Naive thymus-derived CD4-positive, alpha-beta T cell (primary cell): ENCODE measurements at regions not wholly inside any gene's neighbourhood (a gene's known extent, or its start where the extent isn't known, plus 50 kb on each side); places are given as distances from the start of the nearest gene placed in this dataset.

ENCODE experiments used
- ATAC-seq: fragments of 150-1000 bp; cut with Tn5 transposase; 2 replicates; pipeline ENCODE4 v1.10.0; 2021; ENCODE audit warnings: mild to moderate bottlenecking, moderate library complexity
- CTCF ChIA-PET: fragments of 350-600 bp; sonication (Branson Sonifier 250); formaldehyde crosslinking; loops from one replicate; lab custom pipeline; 2021; ENCODE audit warnings: antibody characterized with exemption; lab: Charles Lee
- POLR2A ChIA-PET: fragments of 350-600 bp; sonication (Branson Sonifier 250); formaldehyde crosslinking; loops from one replicate; lab custom pipeline; 2021; ENCODE audit warnings: antibody characterized with exemption, inconsistent platforms; lab: Charles Lee
- DNase-seq, 9 donors: peaks; one replicate each; pipeline versions ENCODE4 v3.0.0 to v3.0.0-alpha.2; 2020 to 2022; ENCODE audit warnings: mixed read lengths in 1 of 9
- H3K27ac ChIP-seq: one replicate; pipeline ENCODE4 v1.7.0; 2013; ENCODE audit warnings: mild to moderate bottlenecking, low read depth, low read length, moderate library complexity
- H3K27me3 ChIP-seq, 2 donors: one replicate each; pipeline ENCODE4 v1.7.0; 2013; ENCODE audit warnings: low read length in 2 of 2, mild to moderate bottlenecking in 2 of 2, moderate library complexity in 2 of 2; ENCODE audit not compliant: control insufficient read depth in 2 of 2, insufficient read depth in 2 of 2
- H3K36me3 ChIP-seq, 3 experiments: 1 replicate in 2 of 3; 2 replicates in 1 of 3; pipeline ENCODE4 v1.7.0; 2013; ENCODE audit warnings: low read length in 3 of 3, mild to moderate bottlenecking in 3 of 3, moderate library complexity in 1 of 3; ENCODE audit not compliant: insufficient read depth in 3 of 3, control insufficient read depth in 2 of 3
- H3K4me1 ChIP-seq, 2 donors: one replicate each; pipeline ENCODE4 v1.7.0; 2013; ENCODE audit warnings: low read length in 2 of 2, mild to moderate bottlenecking in 2 of 2, moderate library complexity in 1 of 2; ENCODE audit not compliant: control insufficient read depth in 2 of 2, insufficient read depth in 2 of 2
- H3K4me3 ChIP-seq: 2 replicates; pipeline ENCODE4 v1.7.0; 2013; ENCODE audit warnings: mild to moderate bottlenecking, low read length
- H3K9me3 ChIP-seq, 3 experiments: 1 replicate in 2 of 3; 2 replicates in 1 of 3; pipeline ENCODE4 v1.7.0; 2013; ENCODE audit warnings: low read length in 3 of 3; ENCODE audit not compliant: control insufficient read depth in 2 of 3
- H3K27ac Mint-ChIP-seq, 9 donors: one replicate each; pipeline ENCODE4 v1.8.0; 2020 to 2022; ENCODE audit warnings: mixed read lengths in 9 of 9, mild to moderate bottlenecking in 8 of 9, moderate library complexity in 5 of 9, inconsistent platforms in 2 of 9
- H3K27me3 Mint-ChIP-seq, 5 donors: one replicate each; pipeline ENCODE4 v1.8.0; 2021 to 2022; ENCODE audit warnings: mixed read lengths in 5 of 5, mild to moderate bottlenecking in 1 of 5
- H3K36me3 Mint-ChIP-seq, 5 donors: one replicate each; pipeline ENCODE4 v1.8.0; 2020 to 2022; ENCODE audit warnings: mixed read lengths in 5 of 5, mild to moderate bottlenecking in 3 of 5, inconsistent platforms in 1 of 5
- H3K4me1 Mint-ChIP-seq, 7 donors: one replicate each; pipeline ENCODE4 v1.8.0; 2020 to 2022; ENCODE audit warnings: mixed read lengths in 7 of 7, mild to moderate bottlenecking in 3 of 7, inconsistent platforms in 1 of 7
- H3K4me3 Mint-ChIP-seq, 10 donors: one replicate each; pipeline ENCODE4 v1.8.0; 2020 to 2022; ENCODE audit warnings: mild to moderate bottlenecking in 10 of 10, mixed read lengths in 10 of 10, moderate library complexity in 6 of 10, inconsistent platforms in 2 of 10
- H3K9me3 Mint-ChIP-seq, 11 donors: one replicate each; pipeline ENCODE4 v1.8.0; 2020 to 2022; ENCODE audit warnings: mixed read lengths in 11 of 11, mild to moderate bottlenecking in 4 of 11, inconsistent platforms in 1 of 11, moderate library complexity in 1 of 11
- intact Hi-C, 2 donors: fragments of 100-400 bp; cut with micrococcal nuclease; formaldehyde crosslinking; loops; one replicate each; pipeline ENCODE4 v1.15.1; 2023

- Histone ChIP-seq H3K27me3 (no peaks in the 10 kb centered on the region), H3K36me3 (no peaks in the 10 kb centered on the region), H3K4me3 (no peak overlapping the region), H3K9me3 (no peaks in the 10 kb centered on the region), H3K4me1 (no peaks in the 10 kb centered on the region), H3K27ac (no peak overlapping the region)
- peaks cover 0 to 3% (median 0%) of the 10 kb centered on the region in 11 donors for H3K9me3 Mint-ChIP-seq
- ChIA-PET POLR2A (no interaction called here), CTCF (no interaction called here)
- no peak overlapping the region for H3K4me3 Mint-ChIP-seq
- peaks cover 0 to 3% (median 0%) of the 10 kb centered on the region in 5 donors for H3K36me3 Mint-ChIP-seq
- H3K27ac Mint-ChIP-seq: no peak overlapping the region
- H3K4me1 Mint-ChIP-seq: no peaks in the 10 kb centered on the region
- ATAC-seq (no peak), DNase-seq (no peak)
- intact Hi-C loops: no loop called here
- peaks cover 0 to 51% (median 13%) of the 10 kb centered on the region in 5 donors for H3K27me3 Mint-ChIP-seq
These were observed 113.2 kb upstream of the NSMCE3 start for GRCh38 chr15:29382862-29383261.

- peaks cover 0 to 56% (median 22%) of the 10 kb centered on the region in 5 donors for H3K27me3 Mint-ChIP-seq
- H3K27ac Mint-ChIP-seq: no peak overlapping the region
- peaks cover 0 to 1% (median 0%) of the 10 kb centered on the region in 11 donors for H3K9me3 Mint-ChIP-seq
- peaks cover 0 to 3% (median 0%) of the 10 kb centered on the region in 5 donors for H3K36me3 Mint-ChIP-seq
- ATAC-seq (no peak), DNase-seq (no peak)
- no peaks in the 10 kb centered on the region for H3K4me1 Mint-ChIP-seq
- no peak overlapping the region for H3K4me3 Mint-ChIP-seq
- no peaks in the 10 kb centered on the region for H3K4me1 ChIP-seq
- no peak overlapping the region for H3K27ac ChIP-seq
- intact Hi-C loops: no loop called here
- no peak overlapping the region for H3K4me3 ChIP-seq
- H3K9me3 ChIP-seq: no peaks in the 10 kb centered on the region
- no peaks in the 10 kb centered on the region for H3K27me3 ChIP-seq
- no peaks in the 10 kb centered on the region for H3K36me3 ChIP-seq
- ChIA-PET POLR2A (no interaction called here), CTCF (no interaction called here)
These were observed 110.8 kb upstream of the NSMCE3 start for GRCh38 chr15:29380466-29380865.

- intact Hi-C loops: no loop called here
- no peak overlapping the region for H3K27ac ChIP-seq
- no peaks in the 10 kb centered on the region for H3K9me3 ChIP-seq
- CTCF ChIA-PET: no interaction called here
- POLR2A ChIA-PET: no interaction called here
- H3K4me3 Mint-ChIP-seq: no peak overlapping the region
- no peaks in the 10 kb centered on the region for H3K27me3 ChIP-seq
- ATAC-seq: no peak
- H3K4me3 ChIP-seq: no peak overlapping the region
- no peaks in the 10 kb centered on the region for H3K36me3 ChIP-seq
- H3K9me3 Mint-ChIP-seq: peaks cover 0 to 1% (median 0%) of the 10 kb centered on the region in 11 donors
- peaks cover 0 to 53% (median 22%) of the 10 kb centered on the region in 5 donors for H3K27me3 Mint-ChIP-seq
- H3K4me1 Mint-ChIP-seq: no peaks in the 10 kb centered on the region
- H3K4me1 ChIP-seq: no peaks in the 10 kb centered on the region
- DNase-seq: no peak
- H3K27ac Mint-ChIP-seq: no peak overlapping the region
- H3K36me3 Mint-ChIP-seq: no peaks in the 10 kb centered on the region
These were observed 110.0 kb upstream of the NSMCE3 start for GRCh38 chr15:29379647-29380046.

- H3K4me1 Mint-ChIP-seq: no peaks in the 10 kb centered on the region
- ChIA-PET POLR2A (no interaction called here), CTCF (no interaction called here)
- Histone ChIP-seq H3K27me3 (no peaks in the 10 kb centered on the region), H3K9me3 (no peaks in the 10 kb centered on the region), H3K36me3 (no peaks in the 10 kb centered on the region), H3K4me1 (no peaks in the 10 kb centered on the region), H3K4me3 (no peak overlapping the region), H3K27ac (no peak overlapping the region)
- ATAC-seq (no peak), DNase-seq (no peak)
- H3K9me3 Mint-ChIP-seq: no peaks in the 10 kb centered on the region
- no peaks in the 10 kb centered on the region for H3K36me3 Mint-ChIP-seq
- no peak overlapping the region for H3K4me3 Mint-ChIP-seq
- intact Hi-C loops: no loop called here
- H3K27ac Mint-ChIP-seq: no peak overlapping the region
- H3K27me3 Mint-ChIP-seq: peaks cover 7 to 42% (median 15%) of the 10 kb centered on the region in 5 donors
These were observed 107.5 kb upstream of the NSMCE3 start for GRCh38 chr15:29377161-29377560.

GRCh38 chr15:29376590-29376989, 107.0 kb upstream of the NSMCE3 start:
- H3K4me1 Mint-ChIP-seq: no peaks in the 10 kb centered on the region
- ATAC-seq: no peak
- H3K36me3 Mint-ChIP-seq: no peaks in the 10 kb centered on the region
- H3K9me3 ChIP-seq: no peaks in the 10 kb centered on the region
- H3K27ac ChIP-seq: no peak overlapping the region
- no peaks in the 10 kb centered on the region for H3K36me3 ChIP-seq
- CTCF ChIA-PET: no interaction called here
- no peak for DNase-seq
- intact Hi-C loops: no loop called here
- H3K4me1 ChIP-seq: no peaks in the 10 kb centered on the region
- H3K27ac Mint-ChIP-seq: no peak overlapping the region
- no peak overlapping the region for H3K4me3 Mint-ChIP-seq
- POLR2A ChIA-PET: no interaction called here
- H3K4me3 ChIP-seq: no peak overlapping the region
- H3K27me3 Mint-ChIP-seq: peaks cover 5 to 38% (median 18%) of the 10 kb centered on the region in 5 donors
- H3K9me3 Mint-ChIP-seq: peaks cover 0 to under 1% (median 0%) of the 10 kb centered on the region in 11 donors
- H3K27me3 ChIP-seq: no peaks in the 10 kb centered on the region

- ChIA-PET CTCF (no interaction called here), POLR2A (no interaction called here)
- Mint-ChIP-seq H3K36me3 (peaks cover 0 to 15% (median 4%) of the 10 kb centered on the region in 5 donors), H3K27me3 (peaks cover 7 to 25% (median 21%) of the 10 kb centered on the region in 5 donors), H3K27ac (no peak overlapping the region), H3K9me3 (peaks cover 7 to 38% (median 18%) of the 10 kb centered on the region in 11 donors), H3K4me1 (no peaks in the 10 kb centered on the region), H3K4me3 (no peak overlapping the region)
- Histone ChIP-seq H3K27me3 (peaks cover 0 to 3% of the 10 kb centered on the region in 2 donors), H3K27ac (no peak overlapping the region), H3K36me3 (no peaks in the 10 kb centered on the region), H3K4me3 (no peak overlapping the region), H3K4me1 (no peaks in the 10 kb centered on the region), H3K9me3 (peaks cover 0 to 11% (median 11%) of the 10 kb centered on the region in 3 experiments)
- ATAC-seq (no peak), DNase-seq (no peak)
- intact Hi-C loops: no loop called here
These were observed 99.6 kb upstream of the NSMCE3 start for GRCh38 chr15:29369261-29369660.

- Mint-ChIP-seq H3K4me1 (no peaks in the 10 kb centered on the region), H3K9me3 (peaks cover 6 to 26% (median 14%) of the 10 kb centered on the region in 11 donors), H3K27me3 (peaks cover 0 to 31% (median 15%) of the 10 kb centered on the region in 5 donors), H3K4me3 (no peak overlapping the region), H3K27ac (no peak overlapping the region), H3K36me3 (peaks cover 0 to 15% (median 4%) of the 10 kb centered on the region in 5 donors)
- no peaks in the 10 kb centered on the region for H3K36me3 ChIP-seq
- H3K27me3 ChIP-seq: peaks cover 0 to 3% of the 10 kb centered on the region in 2 donors
- H3K9me3 ChIP-seq: peaks cover 0 to 10% (median 7%) of the 10 kb centered on the region in 3 experiments
- no peak overlapping the region for H3K27ac ChIP-seq
- ATAC-seq (no peak), DNase-seq (no peak)
- no peaks in the 10 kb centered on the region for H3K4me1 ChIP-seq
- CTCF ChIA-PET: no interaction called here
- H3K4me3 ChIP-seq: no peak overlapping the region
- POLR2A ChIA-PET: interaction anchor here (0.6 kb wide), 1 partner anchor 81 kb away, joined by 3 read pairs; no protein-coding TSS in a partner anchor
- intact Hi-C loops: no loop called here
These were observed 94.9 kb upstream of the NSMCE3 start for GRCh38 chr15:29364426-29365078.
